GM23338 (cell line): ENCODE measurements at regions not wholly inside any gene's neighbourhood (a gene's known extent, or its start where the extent isn't known, plus 50 kb on each side); places are given as distances from the start of the nearest gene placed in this dataset.

ENCODE experiments used
- JUNB ChIP-seq: IDR thresholded peaks from one replicate; pipeline ENCODE4 v1.6.1; 2016; ENCODE audit warnings: antibody characterized with exemption; ENCODE audit not compliant: unreplicated experiment
- TF ChIP-seq, protein P1 (sequence below), 2 experiments: fragments of 200-600 bp in 1 of 2; sonication (generic) in 1 of 2; conservative IDR thresholded peaks; 2 replicates each; pipeline versions ENCODE4 v1.5.1 to v1.6.1; 2016 to 2017; ENCODE audit warnings: antibody characterized with exemption in 2 of 2, low read depth in 2 of 2, mild to moderate bottlenecking in 2 of 2, moderate library complexity in 1 of 2
- TF ChIP-seq, protein P2 (sequence below): IDR thresholded peaks from 2 replicates; pipeline ENCODE4 v1.6.1; 2016; ENCODE audit warnings: antibody characterized with exemption
- TF ChIP-seq, protein P3 (sequence below): IDR thresholded peaks from one replicate; pipeline ENCODE4 v1.6.1; 2018; ENCODE audit warnings: antibody characterized with exemption; ENCODE audit not compliant: unreplicated experiment

GRCh38 chrX:47746446-47746845, 87.5 kb upstream of the UXT start:
- TF ChIP-seq, protein P1, sequence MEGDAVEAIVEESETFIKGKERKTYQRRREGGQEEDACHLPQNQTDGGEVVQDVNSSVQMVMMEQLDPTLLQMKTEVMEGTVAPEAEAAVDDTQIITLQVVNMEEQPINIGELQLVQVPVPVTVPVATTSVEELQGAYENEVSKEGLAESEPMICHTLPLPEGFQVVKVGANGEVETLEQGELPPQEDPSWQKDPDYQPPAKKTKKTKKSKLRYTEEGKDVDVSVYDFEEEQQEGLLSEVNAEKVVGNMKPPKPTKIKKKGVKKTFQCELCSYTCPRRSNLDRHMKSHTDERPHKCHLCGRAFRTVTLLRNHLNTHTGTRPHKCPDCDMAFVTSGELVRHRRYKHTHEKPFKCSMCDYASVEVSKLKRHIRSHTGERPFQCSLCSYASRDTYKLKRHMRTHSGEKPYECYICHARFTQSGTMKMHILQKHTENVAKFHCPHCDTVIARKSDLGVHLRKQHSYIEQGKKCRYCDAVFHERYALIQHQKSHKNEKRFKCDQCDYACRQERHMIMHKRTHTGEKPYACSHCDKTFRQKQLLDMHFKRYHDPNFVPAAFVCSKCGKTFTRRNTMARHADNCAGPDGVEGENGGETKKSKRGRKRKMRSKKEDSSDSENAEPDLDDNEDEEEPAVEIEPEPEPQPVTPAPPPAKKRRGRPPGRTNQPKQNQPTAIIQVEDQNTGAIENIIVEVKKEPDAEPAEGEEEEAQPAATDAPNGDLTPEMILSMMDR (conservative IDR thresholded peaks at IDR 0.05; ENCODE audit: low read depth in 2 of 2): no peak
- TF ChIP-seq, protein P2, sequence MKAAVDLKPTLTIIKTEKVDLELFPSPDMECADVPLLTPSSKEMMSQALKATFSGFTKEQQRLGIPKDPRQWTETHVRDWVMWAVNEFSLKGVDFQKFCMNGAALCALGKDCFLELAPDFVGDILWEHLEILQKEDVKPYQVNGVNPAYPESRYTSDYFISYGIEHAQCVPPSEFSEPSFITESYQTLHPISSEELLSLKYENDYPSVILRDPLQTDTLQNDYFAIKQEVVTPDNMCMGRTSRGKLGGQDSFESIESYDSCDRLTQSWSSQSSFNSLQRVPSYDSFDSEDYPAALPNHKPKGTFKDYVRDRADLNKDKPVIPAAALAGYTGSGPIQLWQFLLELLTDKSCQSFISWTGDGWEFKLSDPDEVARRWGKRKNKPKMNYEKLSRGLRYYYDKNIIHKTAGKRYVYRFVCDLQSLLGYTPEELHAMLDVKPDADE: no peak
- TF ChIP-seq JUNB: no peak
- TF ChIP-seq, protein P3, sequence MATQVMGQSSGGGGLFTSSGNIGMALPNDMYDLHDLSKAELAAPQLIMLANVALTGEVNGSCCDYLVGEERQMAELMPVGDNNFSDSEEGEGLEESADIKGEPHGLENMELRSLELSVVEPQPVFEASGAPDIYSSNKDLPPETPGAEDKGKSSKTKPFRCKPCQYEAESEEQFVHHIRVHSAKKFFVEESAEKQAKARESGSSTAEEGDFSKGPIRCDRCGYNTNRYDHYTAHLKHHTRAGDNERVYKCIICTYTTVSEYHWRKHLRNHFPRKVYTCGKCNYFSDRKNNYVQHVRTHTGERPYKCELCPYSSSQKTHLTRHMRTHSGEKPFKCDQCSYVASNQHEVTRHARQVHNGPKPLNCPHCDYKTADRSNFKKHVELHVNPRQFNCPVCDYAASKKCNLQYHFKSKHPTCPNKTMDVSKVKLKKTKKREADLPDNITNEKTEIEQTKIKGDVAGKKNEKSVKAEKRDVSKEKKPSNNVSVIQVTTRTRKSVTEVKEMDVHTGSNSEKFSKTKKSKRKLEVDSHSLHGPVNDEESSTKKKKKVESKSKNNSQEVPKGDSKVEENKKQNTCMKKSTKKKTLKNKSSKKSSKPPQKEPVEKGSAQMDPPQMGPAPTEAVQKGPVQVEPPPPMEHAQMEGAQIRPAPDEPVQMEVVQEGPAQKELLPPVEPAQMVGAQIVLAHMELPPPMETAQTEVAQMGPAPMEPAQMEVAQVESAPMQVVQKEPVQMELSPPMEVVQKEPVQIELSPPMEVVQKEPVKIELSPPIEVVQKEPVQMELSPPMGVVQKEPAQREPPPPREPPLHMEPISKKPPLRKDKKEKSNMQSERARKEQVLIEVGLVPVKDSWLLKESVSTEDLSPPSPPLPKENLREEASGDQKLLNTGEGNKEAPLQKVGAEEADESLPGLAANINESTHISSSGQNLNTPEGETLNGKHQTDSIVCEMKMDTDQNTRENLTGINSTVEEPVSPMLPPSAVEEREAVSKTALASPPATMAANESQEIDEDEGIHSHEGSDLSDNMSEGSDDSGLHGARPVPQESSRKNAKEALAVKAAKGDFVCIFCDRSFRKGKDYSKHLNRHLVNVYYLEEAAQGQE: no peak
